ENCODE measurements at regions not wholly inside any gene's neighbourhood (a gene's known extent, or its start where the extent isn't known, plus 50 kb on each side); places are given as distances from the start of the nearest gene placed in this dataset.
"Not testable (repeated sequence)": the region's sequence is repeated elsewhere in the genome, so short reads cannot be mapped to it uniquely, and the experiment has no call there.

DNA sequence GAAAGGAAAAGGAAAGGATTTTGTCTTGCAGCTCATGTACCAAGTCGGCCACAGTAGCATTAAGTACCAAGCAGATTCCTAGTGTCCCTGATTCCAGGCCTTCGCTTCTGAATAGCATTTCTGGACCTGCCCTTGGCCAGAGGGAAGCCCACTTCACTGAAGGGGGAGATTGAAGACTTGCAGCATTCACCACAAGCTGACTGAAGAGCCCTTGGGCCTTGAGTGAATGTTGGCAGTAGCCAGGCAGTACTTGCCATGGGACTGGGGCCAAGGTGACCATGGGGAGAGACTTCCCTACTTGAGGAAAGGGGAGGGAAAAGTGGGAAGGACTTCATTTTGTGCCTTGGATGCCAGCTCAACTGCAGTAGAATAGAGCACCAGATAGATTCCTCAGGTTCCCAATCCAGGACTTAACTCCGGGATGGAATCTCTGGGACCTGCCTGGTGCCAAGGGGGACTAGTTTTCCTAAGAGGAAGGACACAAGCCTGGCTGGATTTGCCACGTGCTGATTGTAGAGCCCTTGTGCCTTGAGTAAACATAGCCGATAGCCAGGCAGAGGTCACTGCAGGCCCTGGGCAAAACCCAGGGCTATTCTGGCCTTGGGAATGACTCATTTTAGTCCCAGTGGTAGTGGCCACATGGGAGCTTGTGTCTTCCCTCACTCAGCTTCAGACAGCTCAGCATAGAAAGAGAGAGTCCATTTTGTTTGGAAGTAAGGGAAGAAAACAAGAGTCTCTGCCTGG is 141.7 kb upstream of the KCND2 start:
- no peak for ATAC-seq

DNA sequence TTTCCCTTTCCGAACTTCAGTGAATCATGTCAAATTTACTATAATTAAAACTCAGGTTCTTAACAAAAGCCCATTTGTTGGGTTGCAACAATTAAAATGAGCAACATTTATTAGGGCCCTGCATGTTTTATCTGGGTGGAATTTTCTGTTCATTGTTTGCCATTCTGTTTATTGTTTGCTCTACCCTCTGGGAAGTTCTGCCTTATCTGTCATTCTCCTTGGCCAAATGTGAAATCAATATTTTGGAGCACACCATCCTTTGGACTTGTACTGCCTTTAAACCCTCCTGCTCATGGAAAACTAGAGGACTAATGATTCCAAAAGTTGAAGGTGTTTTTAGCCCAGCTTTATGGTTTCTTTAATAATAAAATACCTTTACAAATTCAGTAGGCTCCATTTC is 134.5 kb upstream of the KCND2 start:
- ATAC-seq = no peak

DNA sequence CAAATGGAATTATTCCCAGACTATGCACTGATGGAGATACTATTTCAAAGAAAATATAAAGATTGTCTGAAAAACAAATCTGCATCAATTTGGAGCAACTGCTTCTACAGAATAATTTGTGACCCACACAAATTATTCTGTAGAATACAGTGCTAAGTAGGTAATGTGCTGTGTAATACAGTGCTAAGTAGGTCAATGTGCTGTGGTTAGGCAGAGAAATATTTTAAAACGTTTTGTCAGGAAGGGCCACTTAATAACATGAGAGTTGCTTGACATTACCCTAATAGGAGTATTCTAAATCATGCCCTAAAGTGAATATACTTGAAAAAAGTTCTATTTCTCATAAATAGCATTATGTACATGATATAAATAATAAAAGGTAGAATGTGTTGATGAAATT is 116.5 kb upstream of the KCND2 start:
- no peak for ATAC-seq

GRCh38 chr7:120160166-120160565 is 112.8 kb upstream of the KCND2 start:
- no peak for ATAC-seq

GRCh38 chr7:120163449-120163848 is 109.5 kb upstream of the KCND2 start:
- no peak for ATAC-seq

DNA sequence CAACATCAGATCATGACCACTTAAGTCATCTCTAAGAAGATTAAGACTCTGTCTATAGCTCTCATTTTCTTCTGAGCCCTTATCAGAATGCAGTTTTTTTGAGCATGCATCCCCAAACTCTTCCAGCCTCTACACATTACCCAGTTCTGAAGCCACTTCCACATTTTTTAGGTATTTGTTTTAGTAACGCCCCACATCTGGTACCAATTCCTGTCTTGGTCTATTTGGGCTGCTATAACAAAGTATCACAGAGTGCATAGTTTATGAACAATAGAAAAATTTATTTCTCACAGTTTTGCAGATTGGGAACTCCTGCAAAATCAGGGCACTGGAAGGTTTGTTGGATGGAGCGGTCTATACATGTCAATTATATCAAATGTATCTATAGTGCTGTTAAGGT is 107.7 kb upstream of the KCND2 start:
- ATAC-seq = no peak

- ATAC-seq = no peak
Measured at GRCh38 chr7:120168066-120168465, 104.9 kb upstream of the KCND2 start.

DNA sequence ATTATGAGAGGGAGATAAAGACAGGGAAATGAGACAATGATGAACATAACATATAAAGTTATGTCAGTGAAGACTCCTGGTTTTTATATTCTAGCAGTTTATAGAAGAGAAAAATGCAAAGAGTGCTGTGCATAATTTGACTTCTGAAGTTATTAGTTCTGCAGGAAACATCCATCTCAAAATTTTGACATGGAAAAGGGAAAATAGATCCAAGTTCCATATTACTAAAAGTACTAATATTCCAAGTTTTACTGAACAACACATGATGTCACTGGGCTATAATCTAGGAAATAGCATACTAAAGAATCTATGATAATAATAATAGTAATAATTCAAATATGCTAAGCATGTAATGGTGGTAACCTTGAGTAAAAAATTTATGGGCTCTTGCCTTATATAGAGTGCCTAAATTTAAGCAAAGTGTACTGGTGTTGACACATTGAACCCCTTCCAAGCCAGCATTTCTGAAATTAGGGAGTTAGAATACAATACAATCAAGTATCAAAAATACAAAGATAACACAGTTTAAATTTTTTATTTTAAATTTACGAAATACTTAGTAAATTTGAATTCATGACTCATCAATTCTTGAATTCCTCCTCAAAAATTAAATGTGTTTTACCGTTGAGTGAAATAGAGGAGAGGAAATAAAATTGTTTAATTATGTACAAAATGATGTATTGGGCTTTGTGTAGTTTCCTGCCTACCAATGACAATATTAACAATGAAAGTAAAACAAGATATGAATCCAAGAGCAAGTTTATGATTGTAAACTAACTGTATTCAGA is 102.8 kb upstream of the KCND2 start:
- ATAC-seq = no peak

GRCh38 chr7:120170834-120171233 is 102.1 kb upstream of the KCND2 start:
- ATAC-seq = no peak

- no peak for ATAC-seq
Measured at GRCh38 chr7:120171406-120171805, 101.6 kb upstream of the KCND2 start.

GRCh38 chr7:120180221-120180620 is 92.8 kb upstream of the KCND2 start:
- ATAC-seq = no peak

DNA sequence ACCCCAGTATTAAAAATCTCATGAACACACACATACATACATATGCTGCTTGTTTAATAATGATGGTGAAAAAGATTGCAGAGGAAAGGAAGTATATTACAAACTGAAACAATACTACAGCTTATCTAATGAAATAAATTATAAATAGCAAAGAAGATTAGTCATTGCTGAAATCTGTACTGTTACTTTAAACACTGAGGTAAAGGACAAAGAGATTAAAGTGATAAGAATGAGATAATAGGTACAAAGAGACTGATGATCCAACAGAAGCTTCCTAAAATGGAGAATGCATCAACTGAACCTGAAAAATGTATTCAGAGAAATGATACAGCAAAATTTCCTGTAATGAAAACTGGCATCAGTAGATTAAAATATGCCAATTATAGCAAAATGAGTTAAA is 91.5 kb upstream of the KCND2 start:
- no peak for ATAC-seq

GRCh38 chr7:120184866-120185265 is 88.1 kb upstream of the KCND2 start:
- no peak for ATAC-seq

GRCh38 chr7:120185940-120186682 is 86.9 kb upstream of the KCND2 start:
- no peak for ATAC-seq

- ATAC-seq = no peak
Measured at GRCh38 chr7:120186688-120187087, 86.3 kb upstream of the KCND2 start.

- no peak for ATAC-seq
Measured at GRCh38 chr7:120189623-120190022, 83.4 kb upstream of the KCND2 start.

- ATAC-seq = no peak
Measured at GRCh38 chr7:120190109-120190508, 82.9 kb upstream of the KCND2 start.

DNA sequence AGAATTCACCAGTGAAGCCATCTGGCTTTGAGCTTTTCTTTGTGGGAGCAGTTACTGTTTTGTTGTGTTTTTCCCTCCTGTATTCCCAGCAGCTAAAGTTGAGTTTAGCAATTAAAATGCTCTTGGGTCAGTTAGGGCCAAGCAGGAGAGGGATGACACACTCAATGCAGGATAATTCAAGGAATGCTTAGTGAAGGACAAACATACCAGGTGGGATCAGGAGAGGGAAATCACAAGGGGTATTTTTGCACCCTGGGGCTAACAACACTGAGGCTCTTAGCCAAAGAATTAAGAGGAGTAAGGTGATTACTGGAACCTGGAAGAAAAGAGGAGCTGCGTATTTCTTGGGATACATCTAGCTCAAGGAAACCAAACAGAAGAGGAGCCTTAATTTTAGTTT is 82.4 kb upstream of the KCND2 start:
- ATAC-seq = no peak

GRCh38 chr7:120191423-120191822 is 81.6 kb upstream of the KCND2 start:
- ATAC-seq = not testable (repeated sequence)

DNA sequence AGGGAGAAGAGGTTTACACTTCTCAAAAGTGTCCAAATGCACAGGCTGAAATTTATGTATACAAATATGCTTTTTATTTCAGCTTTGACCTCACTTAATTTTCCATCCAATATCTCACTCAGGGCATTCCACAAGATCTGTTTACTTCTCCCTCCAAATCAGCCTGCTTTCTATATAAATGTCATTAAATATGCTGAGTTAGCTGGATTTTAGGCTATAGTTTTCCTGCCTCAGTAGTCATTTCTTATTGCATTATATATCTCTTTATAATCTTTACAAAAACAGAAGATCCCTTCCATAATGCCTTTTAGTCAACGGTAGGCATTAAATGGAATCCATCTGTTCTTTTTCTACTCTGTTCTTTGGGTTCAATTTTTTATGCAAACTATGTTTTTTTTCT is 71.7 kb upstream of the KCND2 start:
- no peak for ATAC-seq

DNA sequence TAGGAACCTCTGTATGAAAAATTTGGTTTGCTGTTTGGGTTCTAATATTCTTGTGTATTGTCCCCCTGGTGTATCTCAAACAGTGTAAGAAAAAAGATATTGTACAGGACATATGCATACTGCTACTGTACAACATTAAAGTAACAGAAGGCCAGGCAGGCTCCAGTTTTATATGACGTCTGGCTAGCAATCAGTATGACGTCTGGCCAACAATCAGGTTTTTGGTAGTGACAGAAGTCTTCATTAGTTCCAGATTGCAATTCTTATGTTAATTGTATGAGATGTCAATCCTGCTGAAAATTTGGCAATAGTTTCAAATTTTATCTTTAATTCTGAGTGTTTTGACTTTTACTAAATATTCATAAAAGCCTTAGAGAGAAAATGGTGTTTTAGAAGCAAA is 67.9 kb upstream of the KCND2 start:
- no peak for ATAC-seq

DNA sequence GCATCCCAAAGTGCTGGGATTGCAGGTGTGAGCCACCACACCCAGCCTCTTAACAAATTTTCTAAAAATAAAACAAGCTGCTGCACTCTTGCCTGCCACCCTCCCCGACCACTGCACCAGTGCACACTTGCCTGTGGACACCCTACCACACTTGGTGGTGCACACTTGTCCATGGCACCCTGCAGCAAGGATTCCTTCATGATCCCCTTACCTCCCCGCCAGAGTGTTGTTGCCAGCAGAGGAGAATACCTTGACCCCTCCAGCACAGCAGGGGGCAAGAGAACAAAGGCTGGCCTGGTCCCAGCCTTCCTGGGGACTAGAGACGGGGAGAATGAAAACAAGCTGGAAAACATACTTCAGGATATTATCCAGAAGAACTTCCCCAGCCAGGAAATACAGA is 65.9 kb upstream of the KCND2 start:
- no peak for ATAC-seq

DNA sequence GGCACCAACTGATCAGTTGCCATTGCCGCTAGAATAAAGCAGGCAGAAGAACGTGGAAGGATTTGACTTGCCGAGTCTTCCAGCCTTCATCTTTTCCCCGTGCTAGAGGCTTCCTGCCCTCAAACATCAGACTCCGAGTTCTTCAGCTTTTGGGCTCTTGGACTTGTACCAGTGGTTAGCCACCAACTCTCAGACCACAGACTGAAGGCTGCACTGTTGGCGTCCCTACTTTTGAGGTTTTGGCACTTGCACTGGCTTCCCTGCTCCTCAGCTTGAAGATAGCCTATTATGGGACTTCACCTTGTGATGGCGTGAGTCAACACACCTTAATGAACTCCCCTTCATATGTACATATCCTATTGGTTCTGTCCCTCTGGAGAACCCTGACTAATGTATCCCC is 57.3 kb upstream of the KCND2 start:
- no peak for ATAC-seq

DNA sequence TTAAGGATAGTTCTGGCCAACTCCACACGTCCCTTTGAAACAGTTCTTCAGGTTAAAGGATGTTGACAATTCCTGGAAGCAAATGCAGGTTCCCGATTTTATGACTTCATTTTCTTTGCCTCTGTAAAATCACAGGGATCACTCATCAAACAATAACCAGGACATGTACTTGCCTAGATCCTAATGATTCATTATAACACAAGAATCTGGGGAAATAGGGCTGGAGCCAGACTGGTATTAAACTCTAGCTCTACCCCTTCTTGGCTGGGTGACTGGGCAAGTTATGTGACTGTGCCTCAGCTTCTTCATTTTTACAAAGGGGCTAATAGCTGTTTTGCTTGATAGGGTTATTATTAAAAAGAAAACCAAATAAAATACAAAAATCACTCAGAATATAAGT is 56.0 kb upstream of the KCND2 start:
- no peak for ATAC-seq
